ENCODE measurements at regions not wholly inside any gene's neighbourhood (a gene's known extent, or its start where the extent isn't known, plus 50 kb on each side); places are given as distances from the start of the nearest gene placed in this dataset.

DNA sequence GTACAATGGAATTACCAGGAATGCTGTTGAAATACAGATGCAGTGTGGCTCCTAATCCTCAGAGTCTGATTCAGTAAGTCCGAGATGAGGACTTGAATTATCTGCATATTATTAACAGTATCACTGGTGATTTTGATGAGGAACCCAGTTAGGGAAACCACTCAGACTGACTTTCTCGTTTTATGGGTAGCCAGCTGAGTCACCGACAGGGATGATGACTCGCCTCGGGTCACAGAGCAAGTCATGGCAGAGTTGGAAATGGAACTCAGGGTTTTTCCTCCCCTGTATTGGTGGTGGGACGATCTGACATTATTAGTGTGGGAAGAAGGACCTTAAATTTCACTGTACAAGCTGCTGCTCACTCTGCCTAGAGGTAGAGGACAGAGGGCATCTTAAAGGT, 51.3 kb downstream of the RTL9 start:
- TF ChIP-seq, protein P1, sequence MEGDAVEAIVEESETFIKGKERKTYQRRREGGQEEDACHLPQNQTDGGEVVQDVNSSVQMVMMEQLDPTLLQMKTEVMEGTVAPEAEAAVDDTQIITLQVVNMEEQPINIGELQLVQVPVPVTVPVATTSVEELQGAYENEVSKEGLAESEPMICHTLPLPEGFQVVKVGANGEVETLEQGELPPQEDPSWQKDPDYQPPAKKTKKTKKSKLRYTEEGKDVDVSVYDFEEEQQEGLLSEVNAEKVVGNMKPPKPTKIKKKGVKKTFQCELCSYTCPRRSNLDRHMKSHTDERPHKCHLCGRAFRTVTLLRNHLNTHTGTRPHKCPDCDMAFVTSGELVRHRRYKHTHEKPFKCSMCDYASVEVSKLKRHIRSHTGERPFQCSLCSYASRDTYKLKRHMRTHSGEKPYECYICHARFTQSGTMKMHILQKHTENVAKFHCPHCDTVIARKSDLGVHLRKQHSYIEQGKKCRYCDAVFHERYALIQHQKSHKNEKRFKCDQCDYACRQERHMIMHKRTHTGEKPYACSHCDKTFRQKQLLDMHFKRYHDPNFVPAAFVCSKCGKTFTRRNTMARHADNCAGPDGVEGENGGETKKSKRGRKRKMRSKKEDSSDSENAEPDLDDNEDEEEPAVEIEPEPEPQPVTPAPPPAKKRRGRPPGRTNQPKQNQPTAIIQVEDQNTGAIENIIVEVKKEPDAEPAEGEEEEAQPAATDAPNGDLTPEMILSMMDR (optimal IDR thresholded peaks at IDR 0.05 in 1 of 3, IDR thresholded peaks at IDR 0.05 in 1 of 3, conservative IDR thresholded peaks at IDR 0.05 in 1 of 3; ENCODE audit: extremely low read depth in 1 of 3, insufficient read depth in 2 of 3, low read length in 3 of 3) = no peak
- TF ChIP-seq EZH2 (IDR thresholded peaks at IDR 0.05; ENCODE audit: low read length) = no peak

Measured in keratinocyte (primary cell).